GM21381 (cell line): ENCODE measurements at regions not wholly inside any gene's neighbourhood (a gene's known extent, or its start where the extent isn't known, plus 50 kb on each side); places are given as distances from the start of the nearest gene placed in this dataset.

ENCODE experiments used
- ATAC-seq: cut with Tn5 transposase; IDR thresholded peaks from one replicate; pipeline ENCODE4 v1.9.1; 2021; ENCODE audit warnings: mild to moderate bottlenecking, moderate library complexity; ENCODE audit not compliant: unreplicated experiment

DNA sequence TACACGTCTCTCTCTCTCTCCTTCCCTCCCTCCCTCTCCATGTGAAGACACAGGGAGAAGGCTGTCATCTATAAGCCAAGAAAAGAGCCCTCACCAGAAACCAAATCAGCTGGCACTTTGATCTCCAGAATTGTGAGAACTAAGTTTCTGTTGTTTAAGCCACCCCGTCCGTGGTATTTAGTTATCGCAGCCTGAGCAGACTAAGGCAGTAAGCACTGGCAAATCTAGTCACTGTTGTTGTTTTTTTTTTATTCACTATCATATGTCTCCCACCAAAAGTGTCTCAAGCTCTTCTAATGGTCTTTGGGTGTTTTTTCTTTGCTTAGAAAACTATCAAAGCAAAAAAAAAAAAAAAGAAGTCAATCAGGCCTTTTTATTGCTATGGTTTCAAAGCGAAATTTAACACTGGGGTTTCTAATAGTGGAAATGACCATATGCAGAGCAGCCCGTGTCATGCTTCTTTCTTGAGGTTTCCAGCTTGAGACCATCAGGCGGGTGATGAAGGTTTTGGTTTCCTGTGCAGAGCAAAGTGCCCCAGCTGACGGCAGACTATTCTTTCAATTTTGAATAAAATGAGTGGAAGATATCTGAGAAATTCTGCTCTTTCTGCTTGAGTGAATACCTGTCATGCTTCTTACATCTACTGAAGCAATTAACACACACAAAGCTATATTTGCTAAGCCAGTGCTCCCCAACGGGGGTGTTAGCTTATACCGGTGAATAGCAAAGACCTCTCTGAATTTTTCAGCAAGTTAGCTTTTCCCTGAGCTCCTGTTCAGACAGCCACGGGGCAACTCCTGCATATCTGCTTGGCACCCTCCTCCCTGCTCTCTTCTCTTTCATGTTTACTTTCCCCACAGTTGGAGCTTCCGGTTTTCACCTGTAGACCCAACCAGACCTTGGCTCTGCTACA is 394.1 kb upstream of the ATP5MC3 start:
- ATAC-seq: peak; percentile 99

DNA sequence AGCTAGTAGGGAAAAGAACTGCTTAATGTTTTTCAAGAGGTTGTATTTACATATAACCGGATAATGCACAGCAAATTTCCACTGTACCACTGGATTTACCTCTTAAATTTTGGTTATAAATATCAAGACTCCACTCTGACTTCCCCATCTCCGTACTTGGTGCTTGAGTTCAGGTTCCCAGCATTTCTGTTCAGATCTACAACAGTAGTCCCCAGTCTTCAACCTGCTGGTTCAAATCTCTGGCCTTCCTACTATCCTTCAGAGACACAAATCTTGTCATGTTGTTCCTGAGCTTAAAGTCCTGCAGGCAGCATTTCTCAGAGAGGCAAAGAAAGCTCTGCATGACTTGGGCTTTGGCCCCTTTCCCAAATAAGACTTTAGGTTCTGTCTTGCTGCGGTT is 392.6 kb upstream of the ATP5MC3 start:
- no peak for ATAC-seq

DNA sequence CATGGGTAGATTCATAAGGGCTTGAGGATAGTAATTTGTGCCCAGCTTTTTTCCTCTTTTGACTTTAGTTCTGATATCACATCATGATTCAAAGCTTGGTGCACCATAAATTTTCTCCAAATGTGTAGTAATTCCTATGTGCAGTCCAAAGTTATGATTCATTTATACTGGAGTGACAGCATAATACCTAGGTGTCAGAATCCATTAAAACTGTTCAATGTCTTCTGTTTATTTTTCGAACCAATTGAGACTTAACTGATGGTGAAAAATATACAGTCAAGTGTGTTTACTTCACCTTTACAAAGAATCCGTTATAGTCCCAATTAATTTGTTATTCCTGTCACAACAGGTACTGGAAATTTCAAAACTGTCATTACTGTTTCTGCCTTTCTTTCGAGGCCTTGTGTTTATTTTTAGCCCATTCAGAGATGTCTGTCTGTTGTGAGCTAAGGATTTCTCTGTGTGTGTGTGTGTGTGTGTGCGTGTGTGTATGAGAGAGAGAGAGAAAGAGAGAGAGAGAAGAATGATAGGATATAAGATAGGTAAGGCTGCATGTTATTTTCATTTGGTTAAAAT is 389.7 kb upstream of the ATP5MC3 start:
- ATAC-seq: no peak

DNA sequence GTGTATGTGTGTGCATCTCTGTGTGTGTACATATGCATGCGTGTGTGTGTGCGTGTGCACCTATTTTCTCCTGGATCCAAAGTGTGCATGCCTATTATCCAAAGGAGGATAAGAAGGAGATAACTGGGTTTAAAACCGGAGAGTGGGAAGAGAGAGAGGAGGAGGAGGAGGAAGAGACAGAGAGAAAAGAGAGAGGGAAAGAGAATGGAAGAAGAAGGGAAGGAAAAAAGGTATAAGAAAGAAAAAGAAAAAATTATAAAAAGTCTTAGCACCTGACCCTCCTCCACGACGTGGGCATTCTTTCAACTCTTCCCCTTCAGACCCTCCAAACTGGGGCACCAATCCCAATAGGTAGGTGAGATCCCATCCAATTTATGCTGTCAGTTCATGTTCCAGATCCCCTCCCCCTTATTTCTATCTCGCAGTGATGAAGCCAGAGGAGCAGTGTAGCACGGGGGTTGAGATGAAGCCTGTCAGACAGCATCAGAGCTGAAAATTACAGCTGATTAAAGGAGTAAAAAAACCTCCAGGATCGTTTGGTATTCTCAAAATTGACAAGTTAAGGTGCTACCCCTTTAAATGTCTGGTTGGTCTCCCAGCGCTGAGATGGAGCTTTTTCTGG is 386.7 kb upstream of the ATP5MC3 start:
- no peak for ATAC-seq

DNA sequence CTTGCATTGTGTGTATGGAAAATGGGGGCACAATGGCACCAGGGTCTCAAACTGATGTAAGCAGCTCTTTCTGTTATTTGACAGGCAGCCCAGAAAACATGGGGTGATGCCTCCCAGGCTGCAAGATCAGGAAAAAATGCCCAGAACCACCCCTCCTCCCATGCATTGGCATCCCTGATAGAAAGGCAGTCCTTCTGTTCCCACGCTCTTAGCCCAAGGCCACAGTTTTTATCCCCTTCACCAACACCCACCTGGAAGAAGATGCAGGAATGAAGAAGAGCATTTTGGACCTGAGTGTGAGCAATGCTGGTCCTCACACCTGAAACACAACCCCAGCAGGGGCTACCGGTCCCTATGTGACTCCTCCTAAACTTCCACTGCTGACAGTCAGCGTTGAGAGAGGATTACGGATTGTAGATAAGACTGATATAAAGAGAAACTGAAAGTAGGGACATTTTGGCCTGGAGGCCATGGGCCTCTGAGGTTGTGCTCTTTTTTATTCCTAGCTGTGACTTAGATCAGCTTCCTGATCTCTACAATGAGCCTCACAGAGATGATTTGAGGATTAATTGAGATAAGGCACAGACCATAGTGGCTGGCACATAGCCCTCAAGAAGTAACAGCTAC is 386.0 kb upstream of the ATP5MC3 start:
- no peak for ATAC-seq

DNA sequence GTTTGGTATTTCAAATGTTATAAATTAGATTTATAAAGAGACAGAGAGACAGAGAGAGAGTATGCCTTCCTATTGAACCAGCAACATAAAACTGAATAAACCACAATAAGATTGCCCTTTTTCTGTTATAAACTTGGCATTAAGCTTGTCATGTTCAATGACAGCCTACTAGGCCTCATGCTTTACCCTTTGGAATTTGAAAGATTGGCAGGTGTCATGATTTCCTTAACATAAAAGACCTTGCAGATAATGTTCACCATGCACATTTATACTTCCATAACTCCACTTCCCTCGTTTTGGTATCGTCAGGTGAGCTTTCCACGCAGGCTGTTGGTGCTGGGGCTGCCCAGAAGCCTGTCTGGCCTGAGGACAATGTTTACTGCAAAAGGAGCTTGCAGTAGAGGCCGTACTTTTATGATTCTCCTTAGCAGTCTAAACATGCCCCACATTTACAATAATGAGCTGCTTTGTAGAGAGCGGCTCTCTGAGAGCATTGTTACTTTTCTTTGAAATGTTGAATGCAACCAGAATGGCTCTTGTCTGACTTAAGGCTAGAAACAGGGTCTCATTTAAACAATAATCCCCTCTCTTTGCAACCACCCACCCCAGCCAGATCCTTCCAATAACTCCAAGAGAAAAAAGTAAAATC is 379.1 kb upstream of the ATP5MC3 start:
- no peak for ATAC-seq

DNA sequence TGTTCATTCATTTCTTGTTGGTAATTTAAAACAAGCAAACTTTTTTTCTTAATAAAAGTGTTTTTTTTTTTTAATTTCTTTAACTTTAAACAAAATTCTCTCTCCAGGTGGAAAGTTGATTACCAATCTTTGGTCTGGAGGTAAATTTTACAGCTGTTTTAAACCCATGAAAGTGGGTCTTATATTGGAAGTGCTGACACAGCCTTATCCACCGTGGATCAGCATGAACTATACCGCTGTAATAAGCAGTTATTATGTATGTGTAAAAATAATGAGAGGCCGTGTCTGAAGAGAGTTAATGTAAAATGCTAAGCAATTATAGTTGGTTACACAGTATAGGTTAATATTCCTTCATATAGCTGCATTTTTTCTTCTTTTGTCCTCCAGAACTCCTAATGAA is 378.1 kb upstream of the ATP5MC3 start:
- no peak for ATAC-seq

DNA sequence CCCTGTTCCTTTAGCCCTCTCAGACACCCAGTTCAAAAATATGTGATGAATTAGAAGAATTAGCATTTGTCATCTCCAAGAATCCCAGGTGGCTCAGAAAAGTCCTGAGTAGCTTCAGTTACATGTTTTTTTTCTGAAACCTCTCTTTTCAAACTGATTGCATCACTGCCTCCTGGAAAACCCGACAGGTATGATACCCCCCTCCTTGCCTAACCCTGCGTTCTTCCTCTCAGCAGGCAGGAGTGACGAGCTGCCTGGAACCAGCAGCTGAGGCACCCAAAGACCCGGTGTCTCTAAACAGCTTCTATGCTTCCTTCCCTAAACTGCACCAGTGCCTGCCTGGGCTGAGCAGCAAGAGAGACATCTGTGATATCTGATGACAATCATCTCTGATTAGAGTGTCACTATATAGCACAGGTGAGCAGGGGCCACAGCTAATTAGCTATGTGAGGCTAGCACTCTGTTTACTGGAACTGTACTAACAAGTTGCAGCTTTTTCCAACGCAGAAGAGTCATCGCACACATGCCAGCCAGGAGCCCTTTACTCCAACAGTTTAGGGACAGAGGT is 376.4 kb upstream of the ATP5MC3 start:
- ATAC-seq: no peak

DNA sequence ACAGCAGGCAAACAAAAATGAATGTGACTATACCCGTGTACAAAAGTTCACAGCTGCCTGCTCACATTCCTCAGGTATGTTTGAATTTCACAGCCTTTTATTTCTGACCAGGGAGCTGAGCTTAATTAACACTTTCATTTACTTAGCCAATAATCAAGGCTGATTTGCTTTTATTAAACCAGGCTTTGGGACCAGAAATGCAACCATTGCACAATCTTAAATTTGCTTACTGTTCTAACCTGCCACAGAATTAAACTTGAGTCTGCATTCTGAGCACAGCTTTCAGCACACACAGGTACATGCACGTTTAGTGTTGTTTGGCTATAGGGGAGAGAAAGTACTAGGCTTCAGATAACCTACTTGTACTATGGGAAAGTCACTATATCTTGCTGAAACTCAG is 372.4 kb upstream of the ATP5MC3 start:
- ATAC-seq: no peak

DNA sequence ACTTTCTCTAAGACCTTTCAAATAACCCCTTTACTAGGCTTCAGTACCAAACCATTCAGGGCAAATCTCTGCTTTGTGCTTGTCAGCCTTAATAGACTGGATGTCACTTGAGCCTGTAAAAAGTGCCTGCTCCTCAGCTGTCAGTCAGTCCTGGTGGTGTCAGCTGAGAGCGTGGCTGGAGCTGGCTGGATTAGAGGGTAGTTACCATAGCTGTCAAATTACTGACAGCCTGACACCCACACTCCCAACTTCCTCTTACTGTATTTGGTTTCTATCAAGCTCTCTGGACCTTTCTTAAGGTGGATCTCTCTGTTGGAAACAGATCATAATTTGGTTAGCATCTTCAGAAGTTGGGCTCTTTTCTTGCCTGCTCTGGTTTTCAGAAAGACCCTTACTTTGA is 371.4 kb upstream of the ATP5MC3 start:
- no peak for ATAC-seq

DNA sequence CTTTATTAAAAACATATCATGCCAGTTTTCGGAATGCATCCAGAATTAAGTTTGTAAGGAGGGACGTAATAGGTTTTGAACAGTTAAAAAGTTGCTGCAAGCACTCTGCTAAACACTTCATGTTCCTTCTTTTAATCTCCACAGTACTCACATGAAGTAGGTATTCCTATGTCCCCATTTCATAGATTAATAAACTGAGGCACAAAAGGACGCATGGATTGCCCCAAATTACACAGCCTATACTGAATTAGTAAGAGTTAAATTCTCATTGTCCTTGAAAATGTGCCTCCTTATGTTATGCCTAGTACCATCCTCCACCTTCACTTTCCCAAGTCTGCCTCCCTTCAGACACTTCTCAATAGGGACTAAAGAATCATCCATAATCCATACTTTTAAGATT is 358.9 kb upstream of the ATP5MC3 start:
- no peak for ATAC-seq

DNA sequence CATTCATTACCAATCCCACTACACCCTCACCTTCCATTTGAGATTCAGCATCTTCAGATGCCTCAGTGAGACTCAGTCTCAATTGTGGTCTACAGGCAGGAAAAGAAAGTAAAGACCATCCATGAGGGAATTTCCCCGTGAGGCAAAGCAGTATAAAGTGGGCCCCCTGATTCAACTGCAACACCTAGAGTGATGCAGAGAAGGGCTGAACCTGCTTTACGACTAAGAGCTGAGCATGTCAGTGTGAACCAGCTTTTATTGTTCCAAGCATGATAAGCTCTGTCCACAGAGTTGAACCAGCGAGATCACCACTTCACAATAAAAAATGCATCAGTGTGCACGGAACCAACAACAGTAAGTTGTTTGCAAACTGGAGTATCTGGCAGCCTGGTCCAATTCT is 357.6 kb upstream of the ATP5MC3 start:
- no peak for ATAC-seq

DNA sequence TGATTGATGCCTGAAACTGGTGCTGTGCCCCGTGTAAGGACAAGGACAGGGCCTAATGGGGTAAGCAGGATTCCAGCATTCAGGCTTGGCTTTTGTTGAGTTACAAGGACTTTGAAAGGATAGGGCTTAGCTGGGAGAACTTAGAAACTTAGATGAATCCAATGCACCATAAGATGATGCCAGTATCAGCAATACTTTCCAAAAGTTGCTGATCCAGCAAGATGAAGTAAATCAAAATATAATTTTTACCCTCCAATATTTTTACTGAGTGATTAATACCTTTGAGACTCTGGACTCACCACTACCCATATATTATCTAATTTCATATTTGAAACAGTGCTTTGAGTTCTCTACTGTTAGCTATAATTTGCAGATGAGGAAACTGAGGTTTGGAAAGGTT is 354.5 kb upstream of the ATP5MC3 start:
- ATAC-seq: no peak

DNA sequence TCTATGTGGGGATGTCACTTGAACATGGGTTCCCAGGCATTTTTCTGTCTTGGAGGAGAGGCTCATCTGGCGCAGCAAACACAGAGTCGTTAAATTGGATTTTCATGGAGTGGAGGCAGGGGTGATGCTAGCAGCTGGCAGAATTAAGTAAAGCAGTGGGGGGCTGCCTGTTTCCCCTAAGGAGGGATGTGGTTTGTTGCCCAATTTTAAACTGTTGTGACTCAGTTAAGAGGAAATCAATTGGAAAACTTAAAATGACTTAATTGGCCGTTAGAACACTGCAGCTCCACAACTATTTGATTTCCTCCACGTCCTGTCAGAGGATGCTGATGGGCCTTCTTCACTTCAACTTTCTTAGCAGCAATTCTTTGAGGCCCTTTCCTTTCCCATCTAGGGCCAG is 354.1 kb upstream of the ATP5MC3 start:
- ATAC-seq: no peak

DNA sequence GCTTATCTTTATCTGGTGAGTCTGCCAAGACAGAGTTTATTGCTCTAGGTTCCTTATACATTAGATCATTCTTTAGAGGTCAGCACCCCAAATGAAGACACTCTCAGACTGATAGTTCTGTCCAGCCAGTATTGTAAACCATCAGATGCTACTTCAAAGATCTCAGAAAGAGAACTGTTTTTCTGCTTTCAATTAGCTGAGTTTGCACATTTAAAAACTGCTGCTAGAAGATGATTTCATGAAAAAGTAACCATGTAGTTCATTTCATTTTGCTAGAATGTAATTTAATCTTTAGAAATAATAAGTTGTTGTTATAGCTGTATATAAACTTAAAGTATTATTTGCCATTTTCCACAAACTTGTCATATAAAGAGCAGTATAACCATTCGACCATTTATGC is 344.5 kb upstream of the ATP5MC3 start:
- ATAC-seq: no peak

DNA sequence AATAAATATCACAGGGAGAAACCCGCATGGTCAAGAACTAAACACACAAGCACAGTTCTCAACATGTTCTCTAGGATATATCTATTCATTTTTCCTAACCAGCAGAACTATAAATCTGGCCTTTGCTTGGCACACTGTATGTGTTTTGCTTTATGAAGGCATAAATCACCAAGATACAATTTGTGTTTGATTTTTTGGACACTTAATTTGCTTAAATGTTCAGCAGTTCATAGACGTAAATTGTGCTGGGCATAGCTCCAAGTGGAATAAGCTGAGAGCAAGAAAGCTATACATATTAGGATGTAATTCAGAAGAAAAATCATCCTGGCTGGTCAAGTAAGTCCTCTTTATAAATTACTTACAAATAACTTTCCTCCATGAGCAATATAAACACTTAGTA is 341.5 kb upstream of the ATP5MC3 start:
- no peak for ATAC-seq

DNA sequence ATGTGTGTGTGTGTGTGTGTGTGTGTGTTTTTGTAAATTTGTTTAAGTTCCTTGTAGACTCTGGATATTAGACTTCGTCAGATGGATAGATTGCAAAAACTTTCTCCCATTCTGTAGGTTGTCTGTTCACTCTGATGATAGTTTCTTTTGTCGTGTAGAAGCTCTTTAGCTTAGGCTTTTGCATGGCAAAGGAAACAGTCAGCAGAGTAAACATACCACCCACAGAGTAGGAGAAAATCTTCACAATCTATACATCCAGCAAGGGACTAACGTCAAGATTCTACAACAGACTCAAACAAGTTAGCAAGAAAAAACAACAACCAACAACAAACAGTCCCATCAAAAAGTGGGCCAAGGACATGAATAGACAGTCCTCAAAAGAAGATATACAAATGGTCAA is 336.7 kb upstream of the ATP5MC3 start:
- no peak for ATAC-seq

DNA sequence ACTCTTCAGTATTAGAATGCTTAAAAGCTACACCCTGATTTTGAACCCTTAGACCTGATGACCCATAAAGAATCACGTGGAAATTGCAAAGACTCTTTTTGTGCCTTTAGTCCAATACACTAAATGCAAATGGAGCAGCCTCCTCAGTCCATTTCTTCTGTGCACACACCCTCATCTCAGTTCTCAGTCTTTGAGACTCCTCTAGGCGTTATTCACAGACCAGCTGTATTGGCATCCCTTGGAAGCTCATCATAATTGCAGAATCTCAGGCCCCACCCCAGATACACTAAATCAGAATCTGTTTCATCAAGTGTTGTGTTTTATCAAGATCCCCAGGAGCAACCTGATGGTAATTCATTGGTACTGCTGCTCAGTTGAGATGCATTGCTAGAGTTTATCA is 335.0 kb upstream of the ATP5MC3 start:
- ATAC-seq: no peak

DNA sequence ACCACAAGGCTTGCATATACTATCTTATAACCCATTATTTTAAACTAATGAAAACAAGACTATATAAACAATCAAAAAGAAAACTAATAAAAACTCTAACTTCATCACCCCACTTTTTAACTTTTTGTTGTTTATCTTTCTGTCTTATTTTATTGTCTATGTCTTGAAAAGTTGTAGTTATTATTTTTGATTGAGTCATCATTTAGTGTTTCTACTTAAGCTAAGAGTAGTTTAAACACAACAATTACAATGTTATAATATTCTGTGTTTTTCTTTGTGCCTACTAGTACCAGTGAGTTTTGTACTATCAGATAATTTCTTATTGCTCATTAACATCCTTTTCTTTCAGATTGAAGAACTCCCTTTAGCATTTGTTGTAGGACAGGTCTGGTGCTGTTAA is 318.7 kb upstream of the ATP5MC3 start:
- ATAC-seq: no peak

DNA sequence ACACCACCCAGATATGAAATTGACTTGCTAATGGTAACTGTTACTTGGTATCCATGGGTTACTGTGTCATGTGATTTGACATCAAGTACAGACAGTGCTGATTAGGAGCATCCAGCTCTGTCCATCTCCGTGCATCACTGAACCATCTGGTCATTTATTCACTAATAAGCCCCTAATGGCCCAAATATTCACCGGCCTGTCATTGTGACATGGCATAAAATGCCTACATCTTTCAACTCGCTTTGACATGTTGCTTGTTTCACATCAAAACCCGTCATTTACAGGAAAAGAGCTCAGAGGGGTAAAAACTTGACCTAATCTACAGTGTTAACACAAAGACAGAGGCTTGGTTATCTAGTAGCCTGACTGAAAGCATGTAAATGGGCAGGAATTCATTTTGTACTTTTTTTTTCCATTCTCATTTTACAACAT is 308.9 kb upstream of the ATP5MC3 start:
- no peak for ATAC-seq
